ENCODE measurements at regions not wholly inside any gene's neighbourhood (a gene's known extent, or its start where the extent isn't known, plus 50 kb on each side); places are given as distances from the start of the nearest gene placed in this dataset.

- Histone ChIP-seq H2AFZ (no peak overlapping the region), H3K9me2 (replicated peaks; ENCODE audit: insufficient read depth) (no peaks in the 10 kb centered on the region), H3K4me1 (ENCODE audit: insufficient read depth) (no peaks in the 10 kb centered on the region), H3K4me3 (no peak overlapping the region), H3K27me3 (no peaks in the 10 kb centered on the region), H3K36me3 (replicated peaks; ENCODE audit: insufficient read depth, low read depth) (no peaks in the 10 kb centered on the region), H3K4me2 (no peak overlapping the region), H3K27ac (no peak overlapping the region), H4K20me1 (ENCODE audit: insufficient read depth, poor library complexity, severe bottlenecking) (no peaks in the 10 kb centered on the region), H3K9me3 (ENCODE audit: low read depth) (no peaks in the 10 kb centered on the region), H3K79me2 (no peaks in the 10 kb centered on the region)
- WGBS (ENCODE audit: low lambda C conversion rate, missing lambda C conversion rate) = 77% methylated on average over 8 of the region's 8 CpGs
- DNase-seq (ENCODE audit: low spot score) = no peak
- TF ChIP-seq EZH2phosphoT487 (IDR thresholded peaks at IDR 0.05; ENCODE audit: low read depth, severe bottlenecking, unreplicated experiment) = no peak
- no peak for TF ChIP-seq EZH2 (IDR thresholded peaks at IDR 0.05; ENCODE audit: borderline replicate concordance)
- no peak for TF ChIP-seq CTCF (IDR thresholded peaks at IDR 0.05; ENCODE audit: poor library complexity)
Observed at GRCh38 chr16:62201911-62202310, 165.7 kb upstream of the CDH8 start.

- H3K9me3 ChIP-seq (ENCODE audit: low read depth) = no peaks in the 10 kb centered on the region
- no peaks in the 10 kb centered on the region for H4K20me1 ChIP-seq (ENCODE audit: insufficient read depth, poor library complexity, severe bottlenecking)
- H2AFZ ChIP-seq = no peak overlapping the region
- TF ChIP-seq EZH2phosphoT487 (IDR thresholded peaks at IDR 0.05; ENCODE audit: low read depth, severe bottlenecking, unreplicated experiment) (no peak), CTCF (IDR thresholded peaks at IDR 0.05; ENCODE audit: poor library complexity) (no peak), EZH2 (IDR thresholded peaks at IDR 0.05; ENCODE audit: borderline replicate concordance) (no peak)
- WGBS (ENCODE audit: low lambda C conversion rate, missing lambda C conversion rate) = 43% methylated on average over 3 of the region's 3 CpGs
- no peaks in the 10 kb centered on the region for H3K4me1 ChIP-seq (ENCODE audit: insufficient read depth)
- H3K4me3 ChIP-seq = no peak overlapping the region
- H3K27ac ChIP-seq = no peak overlapping the region
- H3K36me3 ChIP-seq (replicated peaks; ENCODE audit: insufficient read depth, low read depth) = no peaks in the 10 kb centered on the region
- H3K79me2 ChIP-seq = no peaks in the 10 kb centered on the region
- DNase-seq (ENCODE audit: low spot score) = no peak
- H3K4me2 ChIP-seq = no peak overlapping the region
- no peaks in the 10 kb centered on the region for H3K9me2 ChIP-seq (replicated peaks; ENCODE audit: insufficient read depth)
- no peaks in the 10 kb centered on the region for H3K27me3 ChIP-seq
Observed at GRCh38 chr16:62194828-62195227, 158.6 kb upstream of the CDH8 start.

- Histone ChIP-seq H3K9me2 (replicated peaks; ENCODE audit: insufficient read depth) (no peaks in the 10 kb centered on the region), H3K4me2 (no peak overlapping the region), H4K20me1 (ENCODE audit: insufficient read depth, poor library complexity, severe bottlenecking) (no peaks in the 10 kb centered on the region), H3K27ac (no peak overlapping the region), H3K36me3 (replicated peaks; ENCODE audit: insufficient read depth, low read depth) (no peaks in the 10 kb centered on the region), H2AFZ (no peak overlapping the region), H3K4me3 (no peak overlapping the region), H3K27me3 (no peaks in the 10 kb centered on the region), H3K9me3 (ENCODE audit: low read depth) (no peaks in the 10 kb centered on the region), H3K4me1 (ENCODE audit: insufficient read depth) (no peaks in the 10 kb centered on the region), H3K79me2 (no peaks in the 10 kb centered on the region)
- WGBS (ENCODE audit: low lambda C conversion rate, missing lambda C conversion rate) = 18% methylated on average over 2 of the region's 2 CpGs
- no peak for TF ChIP-seq EZH2phosphoT487 (IDR thresholded peaks at IDR 0.05; ENCODE audit: low read depth, severe bottlenecking, unreplicated experiment)
- TF ChIP-seq CTCF (IDR thresholded peaks at IDR 0.05; ENCODE audit: poor library complexity) = peak; percentile 81
- DNase-seq (ENCODE audit: low spot score) = peak; percentile 69
Observed at GRCh38 chr16:62190426-62190825, 154.2 kb upstream of the CDH8 start.
